ENCODE measurements at regions not wholly inside any gene's neighbourhood (a gene's known extent, or its start where the extent isn't known, plus 50 kb on each side); places are given as distances from the start of the nearest gene placed in this dataset.

DNA sequence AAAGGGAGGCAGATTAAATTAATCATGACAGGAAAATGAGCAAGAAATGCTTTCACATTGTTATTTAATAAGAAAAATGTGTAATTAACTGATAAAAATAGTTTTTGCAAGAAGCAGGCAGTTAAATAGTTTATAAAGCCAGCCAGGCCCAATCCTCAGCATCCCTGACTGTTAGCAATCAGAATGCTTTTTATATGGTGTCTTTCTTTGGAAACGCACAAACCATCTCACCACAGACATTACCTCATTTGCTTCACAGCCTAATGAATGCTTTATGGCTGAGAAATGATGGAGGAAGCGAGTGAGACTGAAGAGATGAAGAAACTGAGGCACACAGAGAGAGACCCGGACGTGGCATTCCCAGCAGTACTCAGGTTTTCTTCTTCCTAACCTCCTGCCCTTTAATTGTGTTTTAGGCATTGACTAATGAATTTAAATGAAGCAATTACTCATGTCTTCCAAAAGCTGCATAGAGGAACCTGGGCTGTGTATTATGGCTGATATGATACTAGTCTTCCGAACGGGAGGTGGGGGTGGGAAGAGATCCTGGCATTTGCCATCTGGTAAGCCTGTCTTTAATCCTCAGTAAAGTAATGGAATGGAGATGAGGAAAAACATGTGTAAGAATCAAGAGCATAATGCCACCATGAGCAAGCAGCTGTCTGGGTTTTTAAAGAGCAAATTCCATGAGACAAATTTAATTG lies 116.1 kb upstream of the LMO4 start:
- no peak overlapping the region for H3K4me3 ChIP-seq (ENCODE audit: low read depth, low read length)
- Mint-ChIP-seq H3K9me3 (peaks cover 0 to 13% (median 3%) of the 10 kb centered on the region in 7 donors), H3K27ac (no peak overlapping the region), H3K36me3 (no peaks in the 10 kb centered on the region), H3K4me1 (no peaks in the 10 kb centered on the region), H3K27me3 (no peaks in the 10 kb centered on the region), H3K4me3 (no peak overlapping the region)
- H3K27ac ChIP-seq (ENCODE audit: insufficient read depth, low read length, poor library complexity, severe bottlenecking): no peak overlapping the region
- no peaks in the 10 kb centered on the region for H3K4me1 ChIP-seq (ENCODE audit: control insufficient read depth, insufficient read depth, low read length, poor library complexity, severe bottlenecking)
- no peaks in the 10 kb centered on the region for H3K27me3 ChIP-seq (ENCODE audit: control insufficient read depth, insufficient read depth, low read length)
- DNase-seq: no peak
- ATAC-seq (ENCODE audit: low read depth in 2 of 2): no peak
- no peaks in the 10 kb centered on the region for H3K9me3 ChIP-seq (ENCODE audit: control insufficient read depth in 2 of 2, low read length in 2 of 2)
- H3K36me3 ChIP-seq (ENCODE audit: control insufficient read depth, insufficient read depth, low read length): no peaks in the 10 kb centered on the region

DNA sequence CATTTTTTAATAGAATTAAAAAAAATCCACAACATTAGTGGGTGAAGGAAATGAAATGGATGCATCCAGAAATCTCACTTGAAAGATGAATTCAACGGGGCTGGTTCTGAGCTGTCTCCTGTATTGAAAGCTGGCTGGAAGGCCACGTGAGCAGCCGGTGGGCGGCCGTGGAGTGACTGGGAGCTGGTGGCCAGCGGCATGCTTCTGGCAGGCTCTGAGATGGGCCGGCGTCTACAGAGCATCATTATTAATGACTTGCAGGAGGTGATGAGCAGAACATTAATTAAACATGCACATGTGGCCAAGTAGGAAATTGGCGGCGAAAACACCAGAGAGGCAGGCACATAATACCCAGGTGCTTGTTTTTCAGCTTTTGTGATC lies 115.6 kb upstream of the LMO4 start:
- Mint-ChIP-seq H3K9me3 (peaks cover 0 to 13% (median 3%) of the 10 kb centered on the region in 7 donors), H3K27ac (no peak overlapping the region), H3K36me3 (no peaks in the 10 kb centered on the region), H3K4me3 (no peak overlapping the region), H3K4me1 (no peaks in the 10 kb centered on the region), H3K27me3 (no peaks in the 10 kb centered on the region)
- H3K4me3 ChIP-seq (ENCODE audit: low read depth, low read length): no peak overlapping the region
- H3K27me3 ChIP-seq (ENCODE audit: control insufficient read depth, insufficient read depth, low read length): no peaks in the 10 kb centered on the region
- H3K9me3 ChIP-seq (ENCODE audit: control insufficient read depth in 2 of 2, low read length in 2 of 2): no peaks in the 10 kb centered on the region
- DNase-seq: no peak
- no peak for ATAC-seq (ENCODE audit: low read depth in 2 of 2)
- H3K4me1 ChIP-seq (ENCODE audit: control insufficient read depth, insufficient read depth, low read length, poor library complexity, severe bottlenecking): no peaks in the 10 kb centered on the region
- H3K36me3 ChIP-seq (ENCODE audit: control insufficient read depth, insufficient read depth, low read length): no peaks in the 10 kb centered on the region
- H3K27ac ChIP-seq (ENCODE audit: insufficient read depth, low read length, poor library complexity, severe bottlenecking): no peak overlapping the region

DNA sequence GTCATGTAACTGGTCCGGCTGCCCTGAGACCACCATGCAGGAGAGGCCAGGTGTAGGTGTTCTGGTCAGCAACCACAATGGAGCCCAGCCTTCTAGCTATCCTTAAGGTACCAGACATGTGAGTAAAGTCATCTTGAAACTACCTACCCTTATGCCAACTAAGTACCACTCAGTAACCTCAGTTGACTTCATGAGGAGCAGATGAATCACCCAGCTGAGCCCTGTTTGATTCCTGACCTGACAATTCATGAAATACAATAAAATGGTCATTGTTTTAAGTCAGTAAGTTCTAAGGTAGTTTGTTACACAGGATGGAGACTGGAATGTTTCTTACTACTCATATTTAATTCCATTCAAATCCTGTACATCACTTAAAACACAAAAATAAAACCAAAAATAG lies 113.1 kb upstream of the LMO4 start:
- Mint-ChIP-seq H3K4me3 (no peak overlapping the region), H3K9me3 (peaks cover 0 to 13% (median 3%) of the 10 kb centered on the region in 7 donors), H3K27me3 (no peaks in the 10 kb centered on the region), H3K36me3 (no peaks in the 10 kb centered on the region), H3K4me1 (no peaks in the 10 kb centered on the region), H3K27ac (no peak overlapping the region)
- ATAC-seq (ENCODE audit: low read depth in 2 of 2) (no peak), DNase-seq (no peak)
- Histone ChIP-seq H3K27me3 (ENCODE audit: control insufficient read depth, insufficient read depth, low read length) (no peaks in the 10 kb centered on the region), H3K4me3 (ENCODE audit: low read depth, low read length) (no peak overlapping the region), H3K27ac (ENCODE audit: insufficient read depth, low read length, poor library complexity, severe bottlenecking) (no peak overlapping the region), H3K9me3 (ENCODE audit: control insufficient read depth in 2 of 2, low read length in 2 of 2) (no peaks in the 10 kb centered on the region), H3K36me3 (ENCODE audit: control insufficient read depth, insufficient read depth, low read length) (no peaks in the 10 kb centered on the region), H3K4me1 (ENCODE audit: control insufficient read depth, insufficient read depth, low read length, poor library complexity, severe bottlenecking) (no peaks in the 10 kb centered on the region)

DNA sequence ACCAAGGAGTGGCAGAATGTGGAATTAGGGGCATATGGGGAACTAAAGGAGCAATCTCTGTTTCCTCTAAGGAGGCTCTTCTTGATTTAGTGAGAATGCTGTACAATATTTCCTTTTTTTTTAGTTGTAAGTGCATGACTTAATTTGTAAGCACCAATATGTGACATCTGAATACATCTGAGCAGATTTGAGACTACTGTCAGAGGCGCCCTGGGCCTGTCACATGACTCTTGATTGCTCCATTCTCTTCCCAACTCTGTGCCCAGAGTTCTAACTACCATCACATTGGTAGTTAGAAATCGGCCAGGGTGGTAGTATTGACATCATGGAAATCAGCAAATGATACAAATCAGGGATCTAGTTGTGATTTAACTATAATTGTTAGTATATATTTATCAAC lies 110.1 kb upstream of the LMO4 start:
- ATAC-seq (ENCODE audit: low read depth in 2 of 2): no peak
- Histone ChIP-seq H3K4me3 (ENCODE audit: low read depth, low read length) (no peak overlapping the region), H3K27ac (ENCODE audit: insufficient read depth, low read length, poor library complexity, severe bottlenecking) (no peak overlapping the region), H3K27me3 (ENCODE audit: control insufficient read depth, insufficient read depth, low read length) (no peaks in the 10 kb centered on the region), H3K4me1 (ENCODE audit: control insufficient read depth, insufficient read depth, low read length, poor library complexity, severe bottlenecking) (no peaks in the 10 kb centered on the region), H3K36me3 (ENCODE audit: control insufficient read depth, insufficient read depth, low read length) (no peaks in the 10 kb centered on the region), H3K9me3 (ENCODE audit: control insufficient read depth in 2 of 2, low read length in 2 of 2) (no peaks in the 10 kb centered on the region)
- Mint-ChIP-seq H3K27ac (no peak overlapping the region), H3K4me3 (no peak overlapping the region), H3K36me3 (no peaks in the 10 kb centered on the region), H3K9me3 (peaks cover 0 to 15% (median 3%) of the 10 kb centered on the region in 7 donors), H3K27me3 (no peaks in the 10 kb centered on the region), H3K4me1 (no peaks in the 10 kb centered on the region)
- no peak for DNase-seq

DNA sequence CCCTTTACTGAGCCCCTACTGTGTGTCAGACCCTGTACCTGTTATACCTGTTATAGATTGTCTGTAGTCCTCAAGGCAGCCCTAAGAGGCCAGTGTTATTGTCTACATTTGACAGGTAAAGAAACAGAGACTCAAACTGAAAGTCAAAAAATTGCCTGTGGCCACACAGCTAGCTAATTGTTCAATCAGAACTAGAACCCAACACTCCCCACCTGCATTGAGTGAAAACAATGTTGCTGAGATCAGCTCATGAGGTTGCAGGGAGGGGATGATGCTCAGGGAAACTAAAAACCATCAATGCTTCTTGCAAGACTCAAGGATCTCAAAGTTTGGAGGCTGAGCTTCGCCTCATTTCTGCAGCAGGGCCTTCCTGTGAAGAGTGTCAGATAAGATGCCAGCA lies 109.5 kb upstream of the LMO4 start:
- DNase-seq (no peak), ATAC-seq (ENCODE audit: low read depth in 2 of 2) (no peak)
- no peak overlapping the region for H3K27ac Mint-ChIP-seq
- Histone ChIP-seq H3K27ac (ENCODE audit: insufficient read depth, low read length, poor library complexity, severe bottlenecking) (no peak overlapping the region), H3K4me1 (ENCODE audit: control insufficient read depth, insufficient read depth, low read length, poor library complexity, severe bottlenecking) (no peaks in the 10 kb centered on the region), H3K9me3 (ENCODE audit: control insufficient read depth in 2 of 2, low read length in 2 of 2) (no peaks in the 10 kb centered on the region), H3K4me3 (ENCODE audit: low read depth, low read length) (no peak overlapping the region), H3K36me3 (ENCODE audit: control insufficient read depth, insufficient read depth, low read length) (no peaks in the 10 kb centered on the region), H3K27me3 (ENCODE audit: control insufficient read depth, insufficient read depth, low read length) (no peaks in the 10 kb centered on the region)
- H3K36me3 Mint-ChIP-seq: no peaks in the 10 kb centered on the region
- H3K4me1 Mint-ChIP-seq: no peaks in the 10 kb centered on the region
- peaks cover 0 to 15% (median 3%) of the 10 kb centered on the region in 7 donors for H3K9me3 Mint-ChIP-seq
- H3K4me3 Mint-ChIP-seq: no peak overlapping the region
- H3K27me3 Mint-ChIP-seq: no peaks in the 10 kb centered on the region

DNA sequence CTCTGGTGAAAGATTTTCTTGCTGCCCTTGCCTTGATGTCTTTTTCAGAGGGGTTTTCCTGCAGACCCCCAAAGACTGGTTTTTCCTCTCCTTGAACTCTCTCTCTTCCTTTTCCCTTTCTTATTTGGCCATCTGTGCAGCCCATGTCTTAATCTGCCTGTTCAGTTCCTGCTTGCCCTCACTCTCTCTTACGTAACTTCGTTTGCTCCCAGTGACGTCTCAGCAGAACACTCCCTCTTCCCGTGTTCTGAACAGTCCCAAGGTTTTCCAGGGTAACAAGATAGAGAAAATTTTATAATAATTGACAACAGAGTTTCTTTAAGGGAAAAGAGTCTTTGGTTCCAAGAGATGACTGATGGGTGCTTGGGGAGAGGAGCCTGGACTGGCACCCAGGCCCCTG lies 109.1 kb upstream of the LMO4 start:
- Histone ChIP-seq H3K36me3 (ENCODE audit: control insufficient read depth, insufficient read depth, low read length) (no peaks in the 10 kb centered on the region), H3K9me3 (ENCODE audit: control insufficient read depth in 2 of 2, low read length in 2 of 2) (no peaks in the 10 kb centered on the region), H3K27me3 (ENCODE audit: control insufficient read depth, insufficient read depth, low read length) (no peaks in the 10 kb centered on the region), H3K27ac (ENCODE audit: insufficient read depth, low read length, poor library complexity, severe bottlenecking) (no peak overlapping the region), H3K4me1 (ENCODE audit: control insufficient read depth, insufficient read depth, low read length, poor library complexity, severe bottlenecking) (no peaks in the 10 kb centered on the region), H3K4me3 (ENCODE audit: low read depth, low read length) (no peak overlapping the region)
- Mint-ChIP-seq H3K4me1 (no peaks in the 10 kb centered on the region), H3K27me3 (no peaks in the 10 kb centered on the region), H3K27ac (no peak overlapping the region), H3K36me3 (no peaks in the 10 kb centered on the region), H3K4me3 (no peak overlapping the region), H3K9me3 (peaks cover 0 to 14% (median 3%) of the 10 kb centered on the region in 7 donors)
- ATAC-seq (ENCODE audit: low read depth in 2 of 2): no peak
- no peak for DNase-seq

DNA sequence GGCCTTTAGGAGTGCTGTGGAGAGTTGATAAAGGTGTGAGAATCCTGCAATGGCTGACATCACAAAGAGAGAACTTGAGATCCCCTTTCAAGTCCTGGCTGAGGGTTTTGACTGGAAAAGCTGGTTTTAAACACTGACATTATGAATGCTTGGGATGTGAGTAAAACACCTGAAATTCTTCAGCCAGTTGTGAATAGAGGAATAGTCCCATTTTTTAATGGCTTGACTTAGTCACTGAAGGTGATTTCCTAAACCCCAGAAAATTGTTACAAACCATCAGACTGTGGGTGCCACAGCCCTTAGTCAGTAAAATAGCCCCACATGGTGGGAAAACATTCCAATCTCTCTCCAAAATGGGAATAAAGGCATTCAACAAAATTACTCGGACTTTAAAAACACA lies 107.7 kb upstream of the LMO4 start:
- DNase-seq: no peak
- no peak overlapping the region for H3K27ac Mint-ChIP-seq
- Histone ChIP-seq H3K36me3 (ENCODE audit: control insufficient read depth, insufficient read depth, low read length) (no peaks in the 10 kb centered on the region), H3K27me3 (ENCODE audit: control insufficient read depth, insufficient read depth, low read length) (no peaks in the 10 kb centered on the region), H3K9me3 (ENCODE audit: control insufficient read depth in 2 of 2, low read length in 2 of 2) (no peaks in the 10 kb centered on the region), H3K4me3 (ENCODE audit: low read depth, low read length) (no peak overlapping the region), H3K4me1 (ENCODE audit: control insufficient read depth, insufficient read depth, low read length, poor library complexity, severe bottlenecking) (no peaks in the 10 kb centered on the region), H3K27ac (ENCODE audit: insufficient read depth, low read length, poor library complexity, severe bottlenecking) (no peak overlapping the region)
- H3K4me1 Mint-ChIP-seq: no peaks in the 10 kb centered on the region
- ATAC-seq (ENCODE audit: low read depth in 2 of 2): no peak
- no peaks in the 10 kb centered on the region for H3K27me3 Mint-ChIP-seq
- peaks cover 0 to 4% (median 0%) of the 10 kb centered on the region in 7 donors for H3K9me3 Mint-ChIP-seq
- no peaks in the 10 kb centered on the region for H3K36me3 Mint-ChIP-seq
- no peak overlapping the region for H3K4me3 Mint-ChIP-seq

DNA sequence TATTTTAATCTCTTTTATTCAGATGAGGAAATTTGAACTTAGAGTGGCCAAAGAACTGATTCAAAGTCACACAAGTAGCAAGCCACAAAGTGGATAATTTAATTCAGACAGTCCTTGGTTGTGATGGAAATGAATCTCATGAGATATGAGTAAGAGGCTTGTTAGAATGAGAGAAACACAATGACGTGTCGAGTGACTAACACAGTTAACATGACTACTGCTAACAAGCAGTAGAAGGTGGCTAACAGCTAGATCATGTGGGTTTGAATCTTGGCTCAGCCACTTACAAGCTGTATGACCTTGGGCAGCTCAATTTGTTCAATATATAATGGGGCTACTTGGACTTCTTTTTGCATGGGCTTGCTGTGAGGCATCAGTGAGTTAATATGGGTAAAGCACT lies 104.5 kb upstream of the LMO4 start:
- no peak for ATAC-seq (ENCODE audit: low read depth in 2 of 2)

More for the DNA sequence above, 104.5 kb upstream of the LMO4 start:
- H3K27me3 Mint-ChIP-seq: no peaks in the 10 kb centered on the region
- no peak overlapping the region for H3K27ac Mint-ChIP-seq
- Histone ChIP-seq H3K27ac (ENCODE audit: insufficient read depth, low read length, poor library complexity, severe bottlenecking) (no peak overlapping the region), H3K36me3 (ENCODE audit: control insufficient read depth, insufficient read depth, low read length) (no peaks in the 10 kb centered on the region), H3K9me3 (ENCODE audit: control insufficient read depth in 2 of 2, low read length in 2 of 2) (no peaks in the 10 kb centered on the region), H3K4me1 (ENCODE audit: control insufficient read depth, insufficient read depth, low read length, poor library complexity, severe bottlenecking) (no peaks in the 10 kb centered on the region), H3K4me3 (ENCODE audit: low read depth, low read length) (no peak overlapping the region), H3K27me3 (ENCODE audit: control insufficient read depth, insufficient read depth, low read length) (peaks cover 1% of the 10 kb centered on the region)
- H3K4me1 Mint-ChIP-seq: no peaks in the 10 kb centered on the region
- no peaks in the 10 kb centered on the region for H3K36me3 Mint-ChIP-seq
- H3K9me3 Mint-ChIP-seq: peaks cover 0 to 2% (median 0%) of the 10 kb centered on the region in 7 donors
- no peak overlapping the region for H3K4me3 Mint-ChIP-seq
- no peak for DNase-seq
